HG03469 (cell line): ENCODE measurements at regions not wholly inside any gene's neighbourhood (a gene's known extent, or its start where the extent isn't known, plus 50 kb on each side); places are given as distances from the start of the nearest gene placed in this dataset.

Experiments used
- ATAC-seq: cut with Tn5 transposase; IDR thresholded peaks from one replicate; pipeline ENCODE4 v1.9.1; 2021; ENCODE audit warnings: mild to moderate bottlenecking, moderate library complexity, moderate number of reproducible peaks; ENCODE audit not compliant: unreplicated experiment

DNA sequence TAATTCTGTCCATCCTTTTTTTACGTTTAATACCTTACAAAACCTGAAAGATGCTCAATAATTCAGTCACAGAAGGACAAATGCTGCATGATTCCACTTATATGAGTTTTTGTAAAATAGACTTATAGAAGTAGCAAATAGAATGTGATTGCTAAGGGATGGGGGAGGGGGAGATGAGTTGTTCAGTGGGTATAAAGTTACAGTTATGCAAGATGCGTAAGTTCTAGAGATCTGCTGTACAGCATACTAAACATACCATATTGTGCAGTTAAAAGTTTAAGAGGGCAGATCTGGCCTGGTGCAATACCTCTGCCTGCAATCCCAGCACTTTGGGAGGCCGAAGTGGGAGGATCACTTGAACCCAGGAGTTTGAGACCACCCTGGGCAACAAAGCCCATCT is 78.8 kb downstream of the TET3 start:
- ATAC-seq, result no peak

DNA sequence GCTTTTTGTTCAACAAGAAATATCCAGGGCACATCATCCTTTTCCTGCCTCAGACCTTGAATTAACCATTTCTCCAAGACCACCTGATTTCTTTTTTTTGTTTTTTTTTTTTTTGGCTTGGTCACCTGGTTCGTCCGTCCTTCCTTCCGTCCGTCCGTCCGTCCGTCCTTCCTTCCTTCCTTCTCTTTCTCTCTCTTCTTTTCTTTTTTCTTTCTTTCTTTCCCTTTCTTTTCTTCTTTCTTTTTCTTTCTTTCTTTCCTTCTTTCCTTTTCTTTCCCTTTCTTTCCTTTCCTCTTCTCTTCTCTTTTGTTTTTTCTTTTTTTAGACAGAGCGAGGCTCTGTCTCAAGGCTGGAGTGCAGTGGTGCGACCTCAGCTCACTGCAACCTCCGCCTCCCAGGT is 80.7 kb downstream of the TET3 start:
- ATAC-seq, result no peak

DNA sequence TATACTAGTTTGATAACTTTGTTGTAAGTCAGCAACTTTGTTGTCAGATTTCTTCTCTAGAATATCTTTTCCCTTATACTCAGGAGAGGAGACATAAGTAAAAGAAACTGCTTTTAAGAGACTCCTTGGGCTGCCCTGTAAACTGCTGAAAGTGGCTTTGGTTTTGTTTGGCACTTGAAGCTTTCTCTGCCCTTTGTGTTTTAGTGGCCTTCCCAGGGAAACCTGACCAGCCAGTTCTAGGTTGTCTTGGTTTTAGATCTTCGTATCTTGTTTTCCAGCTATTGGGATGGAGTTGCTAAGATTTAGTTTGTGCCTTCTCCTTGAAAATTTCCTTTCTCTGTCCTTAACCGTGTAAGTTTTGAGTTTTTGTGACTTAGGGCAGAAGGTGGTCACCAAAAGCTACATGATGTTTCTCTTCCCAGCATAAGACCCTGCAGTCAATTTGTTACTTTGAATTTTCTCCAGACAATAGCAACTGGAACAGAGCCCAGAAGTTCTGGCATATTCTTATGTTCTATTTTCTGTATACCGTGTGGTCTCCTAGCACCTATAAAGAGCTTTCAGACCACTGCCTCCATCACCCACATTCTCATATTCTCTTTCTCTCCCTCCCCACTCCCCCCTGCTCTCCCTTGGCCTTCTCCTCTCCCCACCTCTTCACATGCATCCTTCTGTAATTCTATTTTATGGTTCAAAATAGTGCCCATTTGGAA is 81.1 kb downstream of the BOLA3 start:
- ATAC-seq, result no peak

DNA sequence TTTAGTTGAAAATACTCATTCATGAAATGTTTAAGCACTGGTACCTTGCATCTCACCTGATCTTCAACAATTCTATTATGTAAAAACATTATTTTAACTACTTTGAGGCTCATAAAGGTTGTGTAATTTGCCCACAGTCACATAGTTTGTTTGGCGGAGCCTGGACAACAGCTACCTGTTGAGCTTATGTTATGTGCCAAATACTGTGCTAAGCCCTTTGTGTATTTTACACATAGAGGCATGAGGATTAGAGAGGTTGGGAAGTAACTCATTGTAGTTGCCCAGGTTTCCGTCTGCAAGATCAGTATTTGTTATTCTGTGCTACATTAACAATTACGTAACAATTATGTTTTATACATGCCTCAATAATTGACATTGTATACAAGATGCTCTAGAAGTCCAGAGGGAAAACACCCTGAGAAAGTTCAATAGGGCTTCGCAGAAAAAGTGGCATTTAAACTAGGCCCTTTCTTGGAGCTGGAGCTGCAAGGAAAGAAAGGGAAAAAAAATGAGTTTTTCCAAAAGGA is 80.4 kb downstream of the BOLA3 start:
- no peak for ATAC-seq

DNA sequence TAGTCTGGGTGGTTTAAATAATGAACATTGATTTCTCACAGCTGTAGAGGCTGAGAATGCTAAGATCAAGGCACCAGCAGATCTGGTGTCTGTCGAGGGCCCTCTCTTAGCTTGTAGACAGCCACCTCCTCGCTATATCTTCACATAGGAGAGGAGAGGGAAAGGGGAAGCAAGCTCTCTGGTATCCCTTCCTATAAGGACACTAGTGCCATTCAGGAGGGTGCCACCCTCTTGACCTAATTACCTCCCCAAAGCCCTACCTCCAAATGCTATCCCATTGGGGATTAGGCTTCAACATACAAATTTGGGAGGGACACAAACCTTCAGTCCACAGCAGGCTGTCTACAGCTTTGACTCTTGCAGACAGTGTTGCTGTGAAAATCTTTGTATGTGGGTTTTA is 76.7 kb downstream of the BOLA3 start:
- ATAC-seq, result no peak

DNA sequence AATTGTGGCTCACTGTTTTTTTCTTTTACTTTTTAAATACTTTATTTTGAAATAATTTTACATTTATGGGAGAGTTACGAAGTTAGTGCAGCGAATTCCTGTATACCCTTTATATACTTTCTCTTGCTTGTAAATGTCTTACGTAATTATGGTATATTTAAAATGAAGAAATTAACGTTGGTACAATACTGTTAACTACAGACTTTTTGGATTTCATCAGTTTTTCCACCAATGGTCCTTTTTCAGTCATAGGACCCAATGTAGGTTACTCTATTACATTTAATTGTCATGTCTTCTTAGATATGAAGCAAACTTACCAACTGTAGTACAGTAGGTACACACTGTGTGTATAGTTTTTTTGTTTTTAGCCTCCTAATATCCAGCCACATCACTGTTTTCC is 76.3 kb downstream of the BOLA3 start:
- ATAC-seq, result no peak

DNA sequence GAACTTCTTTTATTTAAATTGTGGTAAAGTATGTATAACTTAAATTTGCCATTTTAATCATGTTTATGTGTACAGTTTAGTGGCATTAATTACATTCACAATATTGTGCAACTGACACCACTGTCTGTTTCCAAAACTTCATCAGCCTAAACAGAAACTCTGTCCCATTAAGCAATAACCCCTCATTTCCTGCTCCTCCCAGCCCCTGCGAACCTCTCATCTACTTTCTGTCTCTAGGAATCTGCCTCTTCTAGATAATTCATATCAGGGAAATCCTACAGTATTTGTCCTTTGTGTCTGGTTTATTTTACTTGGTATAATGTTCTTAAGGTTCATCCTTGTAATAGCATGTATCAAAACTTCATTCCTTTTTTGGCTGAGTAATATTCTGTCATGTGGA is 75.1 kb downstream of the BOLA3 start:
- ATAC-seq, result no peak

DNA sequence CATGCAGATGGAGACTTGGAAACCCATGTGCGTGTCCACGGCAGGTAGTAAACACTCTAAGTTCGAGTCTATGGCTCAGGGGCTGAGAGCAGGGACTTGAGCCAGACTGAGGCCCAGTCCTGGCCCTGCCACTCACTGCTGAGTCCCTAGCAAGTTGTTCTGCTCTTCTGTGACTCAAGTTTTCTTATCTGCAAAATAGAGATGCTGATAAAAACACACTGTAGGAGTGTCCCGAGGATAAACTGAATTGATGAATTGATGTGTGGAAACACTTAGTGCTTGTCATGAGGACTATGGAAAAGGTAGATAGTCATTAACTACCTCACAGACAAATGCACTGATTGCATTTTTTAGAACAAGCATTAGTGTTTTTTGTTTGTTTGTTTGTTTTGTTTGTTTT is 73.2 kb downstream of the BOLA3 start:
- ATAC-seq, result no peak

DNA sequence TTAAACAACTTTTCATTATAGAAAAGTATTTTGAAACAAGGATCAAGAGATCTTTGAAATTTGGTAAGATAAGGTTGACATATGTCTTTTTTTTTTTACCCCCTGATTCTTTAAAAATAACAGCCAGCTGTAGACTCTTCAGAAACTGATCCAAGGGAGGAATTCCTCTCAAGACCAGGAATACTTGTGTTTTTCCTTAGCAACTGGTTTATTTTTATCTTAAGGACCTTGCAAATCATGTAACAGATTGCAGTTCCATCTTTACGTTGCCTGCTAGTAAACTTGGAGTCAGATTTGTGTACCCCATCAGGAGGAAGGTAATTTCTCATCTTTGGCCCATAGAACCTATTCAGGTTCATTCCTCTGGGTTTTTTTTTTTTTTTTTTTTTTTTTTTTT is 71.6 kb downstream of the BOLA3 start:
- no peak for ATAC-seq

DNA sequence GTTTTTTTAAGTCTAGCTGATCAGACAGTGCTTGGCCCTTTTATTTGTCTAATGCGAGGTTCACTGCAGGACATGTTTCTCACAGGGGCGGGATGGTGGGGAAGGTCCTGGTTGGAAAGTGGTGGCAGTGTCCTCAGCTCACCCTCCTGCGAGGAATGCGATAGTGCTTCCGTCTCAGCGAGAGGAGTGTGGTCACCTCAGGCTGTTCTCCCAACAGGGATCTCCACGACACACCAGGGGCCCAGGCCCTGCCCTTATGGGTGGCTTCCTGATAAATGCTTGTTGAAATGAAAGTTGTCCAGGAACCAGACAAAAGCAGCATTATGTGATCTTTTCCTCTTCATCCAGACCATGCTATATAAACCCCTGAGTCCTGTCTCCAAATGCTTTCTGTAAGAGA is 70.1 kb downstream of the BOLA3 start:
- ATAC-seq, result no peak

DNA sequence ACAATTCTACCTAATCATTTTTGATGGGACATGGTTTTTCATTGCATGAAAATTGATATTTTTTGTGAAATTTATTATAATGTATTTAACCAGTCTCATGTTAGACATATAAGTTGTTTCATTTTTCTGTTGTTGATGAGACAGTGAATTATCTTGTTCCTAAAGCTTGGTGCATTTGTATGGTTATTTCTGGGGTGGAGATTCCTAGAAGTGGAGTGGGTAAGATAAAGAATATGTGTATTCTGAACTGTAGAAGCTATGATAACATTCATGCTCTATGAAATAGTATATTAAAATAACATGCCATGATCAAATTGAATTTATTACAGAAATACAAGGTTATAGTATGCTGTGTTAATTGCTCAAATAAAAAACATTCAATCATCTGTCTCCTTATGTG is 69.2 kb downstream of the BOLA3 start:
- no peak for ATAC-seq

DNA sequence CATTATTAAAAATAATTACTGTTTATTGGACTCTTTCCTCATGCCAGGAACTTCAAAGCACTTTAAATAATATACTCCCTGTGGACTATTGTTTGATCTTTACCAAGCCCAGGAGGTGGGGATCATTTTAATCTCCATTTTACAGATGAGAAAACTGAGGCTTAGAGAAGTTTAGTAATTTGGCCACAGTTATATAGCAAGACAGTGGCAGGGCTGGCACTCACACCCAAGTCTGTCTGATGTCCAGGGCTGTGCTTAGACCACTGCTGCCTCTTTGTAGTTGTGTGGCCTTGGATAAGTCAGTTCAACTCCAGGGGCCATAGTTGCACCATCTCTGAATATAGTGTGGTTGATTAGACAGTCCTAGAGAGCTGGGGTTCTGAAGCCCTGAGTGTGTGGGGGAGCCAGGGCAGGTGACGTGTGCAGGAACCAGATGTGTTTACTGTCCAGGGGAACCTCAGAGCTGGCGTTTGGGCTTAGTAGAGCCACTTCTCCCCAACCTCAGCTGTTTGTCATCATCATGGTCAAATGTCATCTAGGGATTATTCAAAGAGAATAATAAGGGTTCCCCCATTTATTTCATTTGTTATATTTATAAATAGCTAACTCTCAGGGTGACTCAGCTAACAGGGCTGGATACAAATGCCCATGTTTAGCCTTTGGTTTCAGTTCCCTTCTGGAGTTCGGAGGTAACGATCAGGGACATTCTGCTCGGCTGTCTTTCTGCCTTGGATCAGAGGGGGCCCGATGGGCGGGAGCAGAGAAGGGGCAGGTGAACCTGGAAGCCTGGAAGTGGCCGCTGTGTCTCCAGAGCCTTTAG is 68.0 kb downstream of the BOLA3 start:
- peak; percentile 70 for ATAC-seq

DNA sequence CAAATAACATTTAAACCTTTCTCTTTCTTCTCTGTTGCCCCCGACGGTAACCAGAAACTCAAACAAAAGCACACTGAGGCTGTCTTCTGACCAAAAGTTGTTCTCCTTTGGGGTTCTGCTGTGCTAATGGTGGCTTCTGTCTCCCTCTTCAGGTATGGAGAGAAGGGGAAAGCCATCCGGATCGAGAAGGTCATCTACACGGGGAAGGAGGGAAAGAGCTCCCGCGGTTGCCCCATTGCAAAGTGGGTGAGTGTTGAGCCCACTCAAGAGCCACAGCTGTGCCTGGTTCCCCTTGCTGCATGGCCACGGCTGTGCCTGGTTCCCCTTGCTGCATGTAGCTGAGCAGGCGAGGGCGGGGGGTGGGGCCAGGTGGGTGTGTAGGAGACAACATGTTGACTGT is 67.4 kb downstream of the BOLA3 start:
- no peak for ATAC-seq

DNA sequence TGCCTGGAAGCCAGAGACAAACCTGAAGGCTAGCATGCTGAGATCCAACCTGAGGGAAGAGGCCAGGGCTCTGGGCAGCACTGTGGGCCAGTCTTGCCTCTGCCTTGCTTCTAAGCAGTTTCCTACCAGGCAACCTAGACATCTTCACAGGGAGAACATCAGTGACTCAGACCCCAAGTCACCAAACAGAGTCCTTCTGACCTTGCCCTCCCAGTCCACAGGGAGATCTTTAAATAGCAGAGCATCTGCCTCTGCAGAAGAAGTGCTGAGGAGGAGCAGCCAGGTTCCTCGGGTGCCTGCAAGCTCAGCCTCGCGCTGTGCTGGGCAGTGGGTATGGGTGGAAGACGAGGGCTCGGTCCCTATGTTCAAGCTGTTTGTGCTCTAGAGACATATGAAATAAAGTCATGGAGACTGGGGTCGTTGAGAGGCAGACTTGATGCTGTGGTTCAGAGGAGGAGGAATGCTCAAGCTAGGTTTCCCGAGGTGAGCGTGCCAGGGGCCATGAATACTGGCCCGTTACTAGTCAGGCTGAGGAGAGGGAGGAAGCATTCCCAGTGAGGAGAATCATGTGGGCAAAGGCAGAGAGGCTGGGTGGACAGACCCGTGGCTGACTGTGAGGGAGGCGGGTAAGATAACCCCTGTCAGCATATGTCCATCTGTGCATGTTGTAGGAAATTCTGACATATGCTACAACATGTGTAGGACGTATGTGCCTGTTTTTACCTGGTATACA is 66.5 kb downstream of the BOLA3 start:
- ATAC-seq, result no peak

DNA sequence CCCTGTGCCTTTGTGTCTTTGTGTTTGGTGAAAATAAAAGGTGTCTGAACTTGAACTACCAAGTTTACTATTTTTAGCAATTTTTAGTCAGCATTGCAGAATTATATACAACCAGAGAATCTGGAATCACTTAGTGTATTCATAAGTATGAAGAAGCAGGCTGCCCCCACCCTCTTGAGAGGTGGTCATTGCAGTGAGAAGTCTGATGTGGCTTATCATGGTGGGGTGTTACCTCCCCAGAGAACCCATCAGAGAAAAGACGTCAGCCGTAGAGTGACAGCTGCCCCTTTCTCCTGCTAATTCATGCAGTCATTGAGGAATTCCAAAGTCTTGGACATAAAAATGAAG is 66.0 kb downstream of the BOLA3 start:
- no peak for ATAC-seq

DNA sequence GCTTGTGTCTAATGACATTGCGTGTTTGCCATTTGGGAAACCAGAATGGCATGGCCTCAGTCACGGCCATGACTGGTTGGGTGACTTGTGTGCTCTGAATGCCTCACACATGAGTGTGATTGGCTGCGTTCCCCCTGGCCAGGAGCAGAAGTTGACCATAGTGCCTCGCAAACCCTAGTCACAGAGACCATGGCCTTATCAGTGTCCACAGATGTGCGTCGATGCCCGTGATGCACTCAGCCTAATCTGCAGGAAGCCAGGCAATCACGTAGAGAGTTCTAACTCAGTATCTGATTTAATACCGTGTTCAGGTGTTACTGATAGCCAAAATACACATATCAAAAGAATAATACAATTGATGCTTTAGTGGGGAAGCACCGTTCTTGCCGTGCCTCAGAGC is 64.0 kb downstream of the BOLA3 start:
- no peak for ATAC-seq
